Gastroesophageal sphincter (tissue), 4 donors: ENCODE measurements at regions not wholly inside any gene's neighbourhood (a gene's known extent, or its start where the extent isn't known, plus 50 kb on each side); places are given as distances from the start of the nearest gene placed in this dataset.

Source experiments
- ATAC-seq: fragments of 150-250 bp; one replicate; pipeline ENCODE4 v1.9.1; 2016; ENCODE audit warnings: mild to moderate bottlenecking, moderate library complexity
- H3K27ac ChIP-seq, 4 donors: fragments of 200-600 bp; sonication (generic) in 3 of 4; 1 replicate in 3 of 4; 2 replicates in 1 of 4; pipeline ENCODE4 v1.5.1; 2016 to 2019
- H3K27me3 ChIP-seq: fragments of 200-600 bp; sonication (generic); one replicate; pipeline ENCODE4 v1.5.1; 2019
- H3K36me3 ChIP-seq, 2 donors: fragments of 200-600 bp; sonication (generic); one replicate each; pipeline ENCODE4 v1.5.1; 2019; ENCODE audit warnings: control low read depth in 1 of 2
- H3K4me1 ChIP-seq, 3 donors: fragments of 200-600 bp; sonication (generic); 1 replicate in 2 of 3; 2 replicates in 1 of 3; pipeline ENCODE4 v1.5.1; 2016 to 2019; ENCODE audit warnings: control low read depth in 2 of 3
- H3K4me3 ChIP-seq, 2 donors: fragments of 200-600 bp; sonication (generic); one replicate each; pipeline ENCODE4 v1.5.1; 2019; ENCODE audit warnings: mild to moderate bottlenecking in 1 of 2, moderate library complexity in 1 of 2
- H3K9me3 ChIP-seq, 3 donors: fragments of 200-600 bp; sonication (generic); one replicate each; pipeline ENCODE4 v1.5.1; 2017 to 2019; ENCODE audit warnings: control low read depth in 2 of 3
- CTCF ChIP-seq, 4 experiments: fragments of 200-600 bp in 2 of 4; fragments of 450-650 bp in 2 of 4; sonication (generic) in 1 of 4; IDR thresholded peaks; one replicate each; pipeline ENCODE4 v1.5.1; 2017 to 2019; ENCODE audit warnings: antibody characterized with exemption in 4 of 4, mild to moderate bottlenecking in 2 of 4, moderate library complexity in 2 of 4
- EP300 ChIP-seq: sonication (generic); formaldehyde crosslinking; IDR thresholded peaks from one replicate; pipeline ENCODE4 v1.6.1; 2017; ENCODE audit warnings: antibody characterized with exemption, mild to moderate bottlenecking
- POLR2A ChIP-seq, 2 donors: fragments of 450-650 bp; IDR thresholded peaks; one replicate each; pipeline ENCODE4 v1.6.1; 2017; ENCODE audit warnings: antibody characterized with exemption in 2 of 2, mild to moderate bottlenecking in 2 of 2, moderate library complexity in 1 of 2
- POLR2AphosphoS5 ChIP-seq: sonication (generic); formaldehyde crosslinking; IDR thresholded peaks from one replicate; pipeline ENCODE4 v1.6.1; 2017; ENCODE audit warnings: antibody characterized with exemption
- WGBS, 2 donors: methylation state at CpG; one replicate each; pipeline ENCODE4 v1.1.5; 2018; ENCODE audit warnings: low coverage in 1 of 2; 5-methylcytosine and 5-hydroxymethylcytosine counted together

DNA sequence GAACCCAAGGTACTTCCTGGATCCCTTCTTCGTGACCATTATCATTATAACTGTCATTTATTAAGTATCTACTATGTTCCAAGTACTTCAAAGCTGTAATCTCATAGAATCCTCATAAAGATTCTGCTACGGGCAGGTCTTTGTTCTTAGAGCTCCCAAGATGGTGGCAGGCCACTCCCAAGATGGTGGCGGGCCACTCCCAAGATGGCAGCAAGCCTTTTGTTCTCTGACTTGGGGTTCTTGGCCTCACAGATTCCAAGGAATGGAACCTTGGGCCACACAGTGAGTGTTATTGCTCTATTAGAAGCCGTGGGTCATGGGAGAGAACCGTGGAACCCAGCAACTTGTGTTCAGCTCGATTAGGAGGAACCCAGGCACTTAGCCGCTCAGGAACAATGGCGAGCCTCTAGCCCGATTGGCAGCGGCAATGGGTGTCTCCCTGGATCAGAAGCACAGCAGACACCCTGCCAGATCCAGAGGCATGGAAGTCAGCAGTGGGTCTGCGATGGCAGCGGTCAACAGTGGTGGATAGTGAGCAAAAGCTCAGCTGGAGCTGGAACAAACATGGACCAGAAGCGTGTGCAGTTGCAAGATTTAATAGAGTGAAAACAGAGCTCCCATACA is 193.7 kb upstream of the BTG1 start:
- ATAC-seq: no peak
- TF ChIP-seq EP300 (no peak), POLR2AphosphoS5 (no peak), POLR2A (IDR thresholded peaks at IDR 0.05) (no peak), CTCF (IDR thresholded peaks at IDR 0.05) (no peak)
- H3K27me3 ChIP-seq: no peaks in the 10 kb centered on the region
- no peak overlapping the region for H3K4me3 ChIP-seq
- WGBS, 2 donors: 94 to 98% methylated on average over 3 to 10 of the region's 13 CpGs
- no peaks in the 10 kb centered on the region for H3K36me3 ChIP-seq
- no peak overlapping the region for H3K27ac ChIP-seq
- no peaks in the 10 kb centered on the region for H3K4me1 ChIP-seq
- H3K9me3 ChIP-seq: no peaks in the 10 kb centered on the region

- no peak for TF ChIP-seq POLR2AphosphoS5
- TF ChIP-seq EP300: no peak
- TF ChIP-seq POLR2A (IDR thresholded peaks at IDR 0.05): no peak
- no peak for TF ChIP-seq CTCF (IDR thresholded peaks at IDR 0.05)
- Histone ChIP-seq H3K4me3 (no peak overlapping the region), H3K27me3 (no peaks in the 10 kb centered on the region), H3K4me1 (no peaks in the 10 kb centered on the region), H3K27ac (no peak overlapping the region), H3K9me3 (no peaks in the 10 kb centered on the region), H3K36me3 (no peaks in the 10 kb centered on the region)
- ATAC-seq: no peak
- WGBS, 2 donors: 69 to 70% methylated on average over 1 of the region's 1 CpG
Observed at GRCh38 chr12:92338671-92339070, 193.0 kb upstream of the BTG1 start.

GRCh38 chr12:92338102-92338501 is 192.5 kb upstream of the BTG1 start:
- H3K27ac ChIP-seq: no peak overlapping the region
- no peaks in the 10 kb centered on the region for H3K36me3 ChIP-seq
- H3K4me3 ChIP-seq: no peak overlapping the region
- H3K27me3 ChIP-seq: no peaks in the 10 kb centered on the region
- no peak for TF ChIP-seq POLR2A (IDR thresholded peaks at IDR 0.05)
- no peak for TF ChIP-seq POLR2AphosphoS5
- TF ChIP-seq CTCF (IDR thresholded peaks at IDR 0.05): no peak
- no peak for TF ChIP-seq EP300
- no peaks in the 10 kb centered on the region for H3K9me3 ChIP-seq
- no peak for ATAC-seq
- no peaks in the 10 kb centered on the region for H3K4me1 ChIP-seq
- 92 to 96% methylated on average over 2 of the region's 2 CpGs for WGBS, 2 donors

DNA sequence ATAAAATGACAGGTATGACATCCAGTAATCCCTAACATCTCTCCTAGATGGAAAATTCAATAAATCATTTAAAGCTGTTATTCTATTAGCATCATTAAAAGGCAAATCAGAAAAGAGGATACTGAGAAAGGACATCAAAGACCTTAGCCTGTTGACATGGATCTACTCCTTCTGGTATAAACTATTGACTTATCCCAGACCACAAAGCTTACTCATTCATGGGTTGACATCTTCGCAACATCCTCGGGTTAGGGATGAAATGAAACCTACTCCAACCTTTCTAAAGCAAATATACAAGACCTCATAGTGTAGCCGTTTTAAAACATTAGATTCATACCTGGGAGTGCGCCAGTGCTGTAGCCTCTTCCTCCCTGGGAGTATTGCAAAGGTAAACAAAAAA is 191.5 kb upstream of the BTG1 start:
- Histone ChIP-seq H3K9me3 (no peaks in the 10 kb centered on the region), H3K27ac (no peak overlapping the region), H3K36me3 (no peaks in the 10 kb centered on the region), H3K27me3 (no peaks in the 10 kb centered on the region), H3K4me3 (no peak overlapping the region), H3K4me1 (no peaks in the 10 kb centered on the region)
- 80 to 93% methylated on average over 4 of the region's 4 CpGs for WGBS, 2 donors
- no peak for ATAC-seq
- TF ChIP-seq POLR2AphosphoS5 (no peak), EP300 (no peak), POLR2A (IDR thresholded peaks at IDR 0.05) (no peak), CTCF (IDR thresholded peaks at IDR 0.05) (no peak)

GRCh38 chr12:92336641-92337040 is 191.0 kb upstream of the BTG1 start:
- Histone ChIP-seq H3K4me1 (no peaks in the 10 kb centered on the region), H3K27me3 (no peaks in the 10 kb centered on the region), H3K27ac (no peak overlapping the region), H3K9me3 (no peaks in the 10 kb centered on the region), H3K4me3 (no peak overlapping the region), H3K36me3 (no peaks in the 10 kb centered on the region)
- TF ChIP-seq EP300 (no peak), POLR2A (IDR thresholded peaks at IDR 0.05) (no peak), POLR2AphosphoS5 (no peak), CTCF (IDR thresholded peaks at IDR 0.05) (no peak)
- no peak for ATAC-seq
- WGBS, 2 donors: 53% methylated on average over 2 of the region's 2 CpGs; no CpG with 5 or more reads in 1 of the 2 donors
